MM.1S (cell line): ENCODE measurements at regions not wholly inside any gene's neighbourhood (a gene's known extent, or its start where the extent isn't known, plus 50 kb on each side); places are given as distances from the start of the nearest gene placed in this dataset.

Source experiments
- EZH2 ChIP-seq: fragments of 300-600 bp; sonication (generic); optimal IDR thresholded peaks from 2 replicates; pipeline ENCODE3; 2017; ENCODE audit warnings: low read depth, mild to moderate bottlenecking, antibody characterized with exemption, low read length, mixed read lengths
- EZH2phosphoT487 ChIP-seq: fragments of 300-600 bp; sonication (generic); IDR thresholded peaks from 2 replicates; pipeline ENCODE4 v1.6.1; 2018; ENCODE audit warnings: antibody characterized with exemption, low read length
- TF ChIP-seq, protein P1 (sequence below): fragments of 300-600 bp; sonication (generic); IDR thresholded peaks from 2 replicates; pipeline ENCODE4 v1.5.1; 2016; ENCODE audit warnings: antibody characterized with exemption, low read length, mixed read lengths

DNA sequence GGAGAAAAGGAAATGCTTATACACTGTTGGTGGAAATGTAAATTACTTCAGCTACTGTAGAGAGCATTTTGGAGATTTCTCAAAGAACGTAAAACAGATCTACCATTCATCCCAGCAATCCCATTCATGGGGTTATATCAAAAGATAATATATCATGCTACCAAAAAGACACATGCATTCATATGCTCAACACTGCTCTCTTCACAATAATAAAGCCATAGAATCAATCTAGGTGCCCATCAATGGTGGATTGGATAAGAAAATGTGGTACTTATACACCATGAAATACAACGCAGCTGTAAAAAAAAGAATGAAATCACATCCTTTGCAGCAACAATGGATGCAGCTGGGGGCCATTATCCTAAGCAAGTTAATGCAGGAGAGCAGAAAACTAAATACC, 1487.7 kb upstream of the SEL1L start:
- TF ChIP-seq, protein P1, sequence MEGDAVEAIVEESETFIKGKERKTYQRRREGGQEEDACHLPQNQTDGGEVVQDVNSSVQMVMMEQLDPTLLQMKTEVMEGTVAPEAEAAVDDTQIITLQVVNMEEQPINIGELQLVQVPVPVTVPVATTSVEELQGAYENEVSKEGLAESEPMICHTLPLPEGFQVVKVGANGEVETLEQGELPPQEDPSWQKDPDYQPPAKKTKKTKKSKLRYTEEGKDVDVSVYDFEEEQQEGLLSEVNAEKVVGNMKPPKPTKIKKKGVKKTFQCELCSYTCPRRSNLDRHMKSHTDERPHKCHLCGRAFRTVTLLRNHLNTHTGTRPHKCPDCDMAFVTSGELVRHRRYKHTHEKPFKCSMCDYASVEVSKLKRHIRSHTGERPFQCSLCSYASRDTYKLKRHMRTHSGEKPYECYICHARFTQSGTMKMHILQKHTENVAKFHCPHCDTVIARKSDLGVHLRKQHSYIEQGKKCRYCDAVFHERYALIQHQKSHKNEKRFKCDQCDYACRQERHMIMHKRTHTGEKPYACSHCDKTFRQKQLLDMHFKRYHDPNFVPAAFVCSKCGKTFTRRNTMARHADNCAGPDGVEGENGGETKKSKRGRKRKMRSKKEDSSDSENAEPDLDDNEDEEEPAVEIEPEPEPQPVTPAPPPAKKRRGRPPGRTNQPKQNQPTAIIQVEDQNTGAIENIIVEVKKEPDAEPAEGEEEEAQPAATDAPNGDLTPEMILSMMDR: no peak
- no peak for TF ChIP-seq EZH2
- no peak for TF ChIP-seq EZH2phosphoT487
